ENCODE measurements at regions not wholly inside any gene's neighbourhood (a gene's known extent, or its start where the extent isn't known, plus 50 kb on each side); places are given as distances from the start of the nearest gene placed in this dataset.

DNA sequence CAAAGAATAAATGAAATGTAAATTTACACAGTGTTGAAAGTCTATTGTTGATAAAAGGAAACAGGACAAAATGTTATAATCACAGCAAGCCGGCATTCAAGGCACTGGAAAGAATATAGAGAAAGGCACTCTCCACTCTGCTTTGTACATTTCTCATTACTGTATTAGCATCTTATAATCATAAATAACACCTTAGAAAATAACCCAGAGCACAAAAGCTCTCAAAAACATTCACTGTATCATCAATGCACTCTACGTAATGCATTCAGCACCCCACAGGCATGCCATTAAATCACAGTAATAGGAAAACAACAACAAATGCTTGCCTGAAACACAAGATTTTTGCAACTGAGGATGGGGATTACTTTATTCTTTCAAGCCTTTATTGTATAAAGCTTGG is 75.3 kb upstream of the TRPC3 start:
- no peak for DNase-seq

DNA sequence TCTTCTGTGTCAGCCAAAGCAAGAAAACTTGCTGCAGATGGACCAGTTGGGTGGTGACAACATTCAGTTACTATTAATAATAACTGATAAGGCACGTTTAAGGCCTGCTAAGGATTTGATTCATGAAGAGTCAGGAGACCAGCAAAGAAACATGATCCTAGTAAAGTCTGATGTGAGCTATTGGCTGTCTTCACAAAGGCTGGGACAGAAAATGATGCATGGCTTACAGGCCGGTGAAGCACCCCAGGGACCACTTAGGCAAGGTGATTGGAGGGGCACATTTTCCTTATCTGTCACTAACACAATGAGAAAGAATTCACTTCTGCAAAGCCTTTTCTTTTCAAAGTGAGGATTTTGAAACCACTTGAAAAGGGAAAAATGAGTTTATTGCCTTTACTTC is 65.4 kb upstream of the TRPC3 start:
- no peak for DNase-seq

DNA sequence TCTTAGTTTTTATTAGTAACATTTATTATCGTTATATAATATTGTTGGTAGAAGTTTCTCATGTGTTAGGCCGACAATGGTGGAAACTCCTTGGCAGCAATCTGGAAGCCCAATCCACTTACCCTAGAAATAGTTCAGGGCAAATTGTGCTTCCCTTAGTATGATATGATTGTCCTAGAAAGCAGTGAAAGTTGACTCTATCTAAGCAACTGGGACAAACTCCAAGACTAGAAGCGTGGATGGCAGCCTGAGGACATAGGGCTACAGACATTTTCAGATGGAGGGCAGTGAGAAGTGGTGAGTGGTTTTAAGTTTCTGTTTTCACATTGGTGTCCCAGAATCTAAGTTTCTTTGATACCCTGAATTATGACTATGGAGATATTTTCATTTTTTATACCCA is 63.3 kb upstream of the TRPC3 start:
- DNase-seq = no peak

DNA sequence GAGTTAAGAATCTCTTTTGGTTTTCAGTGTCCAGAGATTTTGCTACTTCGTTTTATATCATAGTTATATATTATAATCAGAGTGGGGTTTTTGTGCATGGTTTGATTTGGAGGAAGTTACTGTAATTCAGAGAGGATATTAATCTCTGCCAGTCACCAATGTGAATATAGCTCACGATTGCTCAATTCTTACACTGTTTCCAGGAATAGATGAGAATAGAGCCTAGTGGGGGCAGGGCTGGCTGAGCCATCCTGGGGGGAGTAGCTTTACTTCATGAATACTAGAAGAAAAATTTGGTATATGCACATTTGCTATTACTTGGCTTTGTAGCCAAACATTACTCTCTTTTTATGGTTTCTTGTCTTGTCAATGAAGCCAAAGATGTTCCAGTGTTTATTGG is 60.9 kb upstream of the TRPC3 start:
- DNase-seq = no peak

DNA sequence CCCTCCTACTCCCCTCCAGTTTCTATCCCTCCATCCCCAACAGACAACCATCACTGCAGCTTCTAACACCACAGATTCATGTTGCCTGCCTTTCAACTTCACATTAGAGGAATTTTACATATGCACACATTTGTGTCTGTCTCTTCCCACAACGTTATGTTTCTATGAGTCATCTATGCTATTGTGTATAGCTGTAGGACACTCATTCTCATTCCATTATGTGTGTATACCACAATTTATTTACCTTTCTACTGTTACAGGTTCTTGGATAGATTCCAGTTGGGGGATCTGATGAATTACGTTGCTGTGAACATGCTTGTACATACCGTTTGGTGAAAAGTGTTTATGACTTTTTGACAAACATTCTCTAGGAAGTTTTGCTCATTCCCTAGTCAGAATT is 58.8 kb upstream of the TRPC3 start:
- DNase-seq = no peak

DNA sequence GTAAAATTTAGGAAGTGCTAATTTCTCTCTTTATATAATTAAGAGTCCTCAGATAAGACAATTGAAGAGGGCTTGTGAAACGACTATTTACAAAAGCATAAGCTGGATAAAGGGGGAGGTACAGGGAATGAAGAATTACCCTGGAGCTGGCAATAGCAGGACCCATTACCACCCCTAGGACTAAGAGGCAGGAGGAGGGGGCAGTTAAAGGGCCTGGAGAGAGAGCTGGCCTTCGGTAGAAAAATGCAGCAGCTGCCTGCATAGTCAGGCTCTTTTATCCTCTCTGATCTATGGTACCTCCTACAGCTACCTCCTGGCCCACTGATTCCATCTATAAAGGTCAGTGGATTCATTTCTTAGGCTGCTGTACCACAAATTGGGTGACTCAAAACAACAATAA is 57.7 kb upstream of the TRPC3 start:
- DNase-seq = no peak

DNA sequence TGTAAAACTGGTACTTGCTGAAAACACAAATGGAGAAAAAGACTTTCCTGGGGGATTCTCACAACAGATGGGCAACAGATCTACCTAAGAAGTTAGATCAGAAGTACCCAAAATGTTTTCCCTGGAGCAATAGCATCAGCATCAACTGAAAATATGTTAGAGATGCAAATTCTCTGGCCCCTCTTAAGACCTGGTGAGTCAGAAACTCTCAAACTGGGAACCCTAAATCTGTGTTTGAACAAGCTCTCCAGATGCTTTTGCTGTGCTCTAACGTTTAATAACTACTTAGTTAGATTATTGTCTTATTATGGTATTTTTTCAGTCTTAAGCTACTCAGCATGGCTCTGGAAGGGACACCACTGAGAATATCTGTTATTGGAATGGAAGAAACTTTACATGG is 55.2 kb upstream of the TRPC3 start:
- no peak for DNase-seq

DNA sequence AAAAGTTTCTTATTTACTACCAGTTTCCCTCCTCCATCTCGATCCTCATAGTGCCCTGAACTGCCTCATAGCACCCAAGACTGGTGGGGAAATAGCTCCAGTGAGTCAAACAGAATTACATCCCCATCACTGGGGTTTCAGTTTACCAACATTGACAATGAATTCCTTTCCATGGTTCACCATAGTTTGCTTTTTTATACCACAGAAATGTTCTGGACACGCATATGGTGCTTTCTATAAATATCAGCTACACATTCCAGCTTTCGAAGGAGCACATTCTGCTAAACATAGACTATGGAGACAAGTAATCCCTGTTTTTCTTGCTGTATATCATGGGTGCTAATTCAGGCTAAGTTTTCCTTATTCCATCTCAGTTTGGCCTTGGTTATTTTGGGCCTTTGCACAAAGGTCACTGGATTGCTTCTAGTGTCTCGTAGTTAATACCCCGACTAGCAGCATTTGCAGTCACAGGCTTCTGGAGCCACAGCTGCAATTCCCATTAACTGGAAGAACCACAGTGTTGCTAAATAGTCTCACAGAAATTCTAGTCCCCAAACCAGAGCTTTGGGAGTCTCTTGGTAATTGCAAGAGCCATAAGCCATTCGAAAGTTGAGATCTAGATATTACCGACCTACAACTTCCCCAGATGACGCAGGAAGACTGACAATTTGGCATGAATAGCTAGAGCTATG is 53.4 kb upstream of the TRPC3 start:
- no peak for DNase-seq

DNA sequence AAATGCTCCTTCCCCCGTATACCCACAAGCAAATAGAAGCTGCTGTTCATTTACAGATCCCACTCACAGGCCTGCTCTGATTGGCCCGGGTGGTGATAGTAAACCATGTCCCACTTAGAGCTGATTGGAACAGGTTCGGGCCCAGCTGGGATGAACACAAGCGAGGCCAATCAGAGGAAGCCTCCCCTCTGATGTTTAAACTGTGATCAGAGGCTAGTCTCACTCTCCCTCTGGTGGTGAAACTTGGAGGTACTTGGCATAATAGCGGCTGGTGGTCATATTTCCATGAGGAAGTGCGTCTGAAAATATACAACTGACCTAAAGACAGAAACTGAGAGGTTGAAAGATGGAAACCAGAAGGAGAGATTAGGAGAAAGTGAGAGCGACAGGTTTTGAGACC is 51.5 kb upstream of the TRPC3 start:
- DNase-seq = peak; percentile 16

Data from SHP77 treated with DMSO at 0.1 percent for 48 hours (cell line).